ENCODE measurements at regions not wholly inside any gene's neighbourhood (a gene's known extent, or its start where the extent isn't known, plus 50 kb on each side); places are given as distances from the start of the nearest gene placed in this dataset.

DNA sequence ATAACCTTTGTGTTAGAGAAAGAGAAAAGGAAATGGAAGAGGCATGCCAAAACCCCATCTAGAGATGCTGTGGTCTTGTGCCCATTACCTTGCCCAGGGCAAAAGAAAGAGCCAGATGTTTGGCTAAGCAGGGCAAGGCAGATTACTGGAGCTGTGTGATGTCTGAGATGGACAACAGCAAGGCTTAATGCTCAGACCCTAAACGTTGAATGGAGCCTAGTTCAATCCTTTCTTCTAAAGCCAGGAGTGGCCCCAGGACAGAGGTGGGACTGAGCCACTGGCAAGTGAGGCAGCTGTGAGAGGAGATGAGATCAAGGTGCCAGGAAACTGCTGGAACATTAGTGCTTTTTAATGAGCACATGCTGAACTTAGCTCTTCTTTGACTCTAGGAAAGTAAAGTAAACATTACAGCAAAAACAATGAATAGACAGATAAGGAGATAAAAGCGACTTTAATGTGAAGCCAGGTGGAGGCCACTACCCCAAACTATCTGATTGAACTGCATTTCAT is 143.0 kb upstream of the EGFLAM start:
- TF ChIP-seq, protein P1, sequence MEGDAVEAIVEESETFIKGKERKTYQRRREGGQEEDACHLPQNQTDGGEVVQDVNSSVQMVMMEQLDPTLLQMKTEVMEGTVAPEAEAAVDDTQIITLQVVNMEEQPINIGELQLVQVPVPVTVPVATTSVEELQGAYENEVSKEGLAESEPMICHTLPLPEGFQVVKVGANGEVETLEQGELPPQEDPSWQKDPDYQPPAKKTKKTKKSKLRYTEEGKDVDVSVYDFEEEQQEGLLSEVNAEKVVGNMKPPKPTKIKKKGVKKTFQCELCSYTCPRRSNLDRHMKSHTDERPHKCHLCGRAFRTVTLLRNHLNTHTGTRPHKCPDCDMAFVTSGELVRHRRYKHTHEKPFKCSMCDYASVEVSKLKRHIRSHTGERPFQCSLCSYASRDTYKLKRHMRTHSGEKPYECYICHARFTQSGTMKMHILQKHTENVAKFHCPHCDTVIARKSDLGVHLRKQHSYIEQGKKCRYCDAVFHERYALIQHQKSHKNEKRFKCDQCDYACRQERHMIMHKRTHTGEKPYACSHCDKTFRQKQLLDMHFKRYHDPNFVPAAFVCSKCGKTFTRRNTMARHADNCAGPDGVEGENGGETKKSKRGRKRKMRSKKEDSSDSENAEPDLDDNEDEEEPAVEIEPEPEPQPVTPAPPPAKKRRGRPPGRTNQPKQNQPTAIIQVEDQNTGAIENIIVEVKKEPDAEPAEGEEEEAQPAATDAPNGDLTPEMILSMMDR (IDR thresholded peaks at IDR 0.05), result no peak
- no peak for TF ChIP-seq POLR2AphosphoS5 (IDR thresholded peaks at IDR 0.05)
- no peak for TF ChIP-seq POLR2A (IDR thresholded peaks at IDR 0.05)

Data from breast epithelium (tissue), 3 donors.